ENCODE measurements at regions not wholly inside any gene's neighbourhood (a gene's known extent, or its start where the extent isn't known, plus 50 kb on each side); places are given as distances from the start of the nearest gene placed in this dataset.

GRCh38 chr1:116321766-116322175 is 51.3 kb upstream of the ATP1A1 start:
- H3K9ac ChIP-seq (ENCODE audit: low read length), result no peak overlapping the region
- no peaks in the 10 kb centered on the region for H3K27me3 ChIP-seq (ENCODE audit: low read length)
- TF ChIP-seq EZH2phosphoT487 (IDR thresholded peaks at IDR 0.05; ENCODE audit: borderline replicate concordance, low read length) (no peak), EZH2 (IDR thresholded peaks at IDR 0.05; ENCODE audit: low read length, unreplicated experiment) (no peak)
- TF ChIP-seq, protein P1, sequence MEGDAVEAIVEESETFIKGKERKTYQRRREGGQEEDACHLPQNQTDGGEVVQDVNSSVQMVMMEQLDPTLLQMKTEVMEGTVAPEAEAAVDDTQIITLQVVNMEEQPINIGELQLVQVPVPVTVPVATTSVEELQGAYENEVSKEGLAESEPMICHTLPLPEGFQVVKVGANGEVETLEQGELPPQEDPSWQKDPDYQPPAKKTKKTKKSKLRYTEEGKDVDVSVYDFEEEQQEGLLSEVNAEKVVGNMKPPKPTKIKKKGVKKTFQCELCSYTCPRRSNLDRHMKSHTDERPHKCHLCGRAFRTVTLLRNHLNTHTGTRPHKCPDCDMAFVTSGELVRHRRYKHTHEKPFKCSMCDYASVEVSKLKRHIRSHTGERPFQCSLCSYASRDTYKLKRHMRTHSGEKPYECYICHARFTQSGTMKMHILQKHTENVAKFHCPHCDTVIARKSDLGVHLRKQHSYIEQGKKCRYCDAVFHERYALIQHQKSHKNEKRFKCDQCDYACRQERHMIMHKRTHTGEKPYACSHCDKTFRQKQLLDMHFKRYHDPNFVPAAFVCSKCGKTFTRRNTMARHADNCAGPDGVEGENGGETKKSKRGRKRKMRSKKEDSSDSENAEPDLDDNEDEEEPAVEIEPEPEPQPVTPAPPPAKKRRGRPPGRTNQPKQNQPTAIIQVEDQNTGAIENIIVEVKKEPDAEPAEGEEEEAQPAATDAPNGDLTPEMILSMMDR (conservative IDR thresholded peaks at IDR 0.05; ENCODE audit: low read depth, low read length), result no peak
- H3K4me3 ChIP-seq (ENCODE audit: low read length), result no peak overlapping the region
- no peaks in the 10 kb centered on the region for H3K9me2 ChIP-seq (replicated peaks; ENCODE audit: low read length)
- BruUV-seq (replicated peaks), result no TSS peak
- no peak overlapping the region for H2AFZ ChIP-seq (ENCODE audit: low read length)
- H3K27ac ChIP-seq (ENCODE audit: low read length), result no peak overlapping the region
- ATAC-seq (no peak), DNase-seq (no peak)
- H4K20me1 ChIP-seq (ENCODE audit: low read length), result no peaks in the 10 kb centered on the region
- no peak overlapping the region for H3K4me2 ChIP-seq (ENCODE audit: low read length)
- no peaks in the 10 kb centered on the region for H3K4me1 ChIP-seq (ENCODE audit: insufficient read depth, low read length)
- ChIA-PET POLR2A (ENCODE audit: unreplicated experiment) (no interaction called here), CTCF (no interaction called here)
- no peaks in the 10 kb centered on the region for H3K36me3 ChIP-seq (ENCODE audit: low read depth, low read length)
- no peaks in the 10 kb centered on the region for H3K9me3 ChIP-seq (ENCODE audit: low read length)
- no peaks in the 10 kb centered on the region for H3K79me2 ChIP-seq (ENCODE audit: low read length)
- no peaks in the 10 kb centered on the region for H3F3A ChIP-seq (ENCODE audit: low read length, unreplicated experiment)
- intact Hi-C loops (cut with micrococcal nuclease), result no loop called here

DNA sequence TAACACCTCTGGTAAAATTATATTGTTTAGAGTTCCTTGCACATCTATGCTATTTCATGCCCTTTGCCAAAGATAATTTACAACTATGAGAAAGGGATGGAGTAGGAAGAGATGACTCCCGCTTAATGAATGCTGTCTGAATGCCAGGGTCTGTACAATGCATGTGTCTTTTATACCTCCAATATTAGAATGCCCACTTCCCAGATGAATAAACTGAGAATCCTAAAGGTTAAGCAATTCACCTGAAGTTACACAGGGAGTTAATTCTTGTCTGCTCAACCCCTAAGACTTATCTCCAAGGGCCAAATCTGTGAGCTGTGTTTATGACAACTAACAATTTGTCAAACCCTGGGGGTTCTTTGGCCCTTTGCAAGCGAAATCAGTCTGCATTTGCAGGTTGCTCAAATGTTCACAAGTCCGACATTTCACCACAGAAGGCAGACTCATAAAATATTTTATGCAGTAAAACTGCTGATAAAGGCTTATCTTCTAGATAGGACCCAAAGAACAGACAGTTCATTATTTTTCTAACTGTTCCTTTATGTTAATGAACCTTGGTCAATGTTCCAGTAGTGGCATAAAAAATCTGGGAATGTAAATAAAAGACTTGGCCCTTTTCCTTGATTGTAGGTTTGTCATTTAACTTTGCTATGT is 50.2 kb upstream of the ATP1A1 start:
- POLR2A ChIA-PET (ENCODE audit: unreplicated experiment), result no interaction called here
- no peaks in the 10 kb centered on the region for H3F3A ChIP-seq (ENCODE audit: low read length, unreplicated experiment)
- H3K4me3 ChIP-seq (ENCODE audit: low read length), result no peak overlapping the region
- H3K36me3 ChIP-seq (ENCODE audit: low read depth, low read length), result no peaks in the 10 kb centered on the region
- H3K9me3 ChIP-seq (ENCODE audit: low read length), result no peaks in the 10 kb centered on the region
- CTCF ChIA-PET, result no interaction called here
- intact Hi-C loops (cut with micrococcal nuclease), result no loop called here
- H2AFZ ChIP-seq (ENCODE audit: low read length), result no peak overlapping the region
- no peaks in the 10 kb centered on the region for H3K27me3 ChIP-seq (ENCODE audit: low read length)
- H3K9ac ChIP-seq (ENCODE audit: low read length), result no peak overlapping the region
- no TSS peak for BruUV-seq (replicated peaks)
- no peak overlapping the region for H3K27ac ChIP-seq (ENCODE audit: low read length)
- TF ChIP-seq, protein P1 (conservative IDR thresholded peaks at IDR 0.05; ENCODE audit: low read depth, low read length), result no peak
- no peak for TF ChIP-seq EZH2phosphoT487 (IDR thresholded peaks at IDR 0.05; ENCODE audit: borderline replicate concordance, low read length)
- TF ChIP-seq EZH2 (IDR thresholded peaks at IDR 0.05; ENCODE audit: low read length, unreplicated experiment), result no peak
- no peaks in the 10 kb centered on the region for H3K4me1 ChIP-seq (ENCODE audit: insufficient read depth, low read length)
- H3K4me2 ChIP-seq (ENCODE audit: low read length), result no peak overlapping the region
- no peaks in the 10 kb centered on the region for H4K20me1 ChIP-seq (ENCODE audit: low read length)
- DNase-seq (no peak), ATAC-seq (no peak)
- no peaks in the 10 kb centered on the region for H3K9me2 ChIP-seq (replicated peaks; ENCODE audit: low read length)
- H3K79me2 ChIP-seq (ENCODE audit: low read length), result no peaks in the 10 kb centered on the region

All from PC-3 (cell line).